ENCODE measurements at regions not wholly inside any gene's neighbourhood (a gene's known extent, or its start where the extent isn't known, plus 50 kb on each side); places are given as distances from the start of the nearest gene placed in this dataset.

DNA sequence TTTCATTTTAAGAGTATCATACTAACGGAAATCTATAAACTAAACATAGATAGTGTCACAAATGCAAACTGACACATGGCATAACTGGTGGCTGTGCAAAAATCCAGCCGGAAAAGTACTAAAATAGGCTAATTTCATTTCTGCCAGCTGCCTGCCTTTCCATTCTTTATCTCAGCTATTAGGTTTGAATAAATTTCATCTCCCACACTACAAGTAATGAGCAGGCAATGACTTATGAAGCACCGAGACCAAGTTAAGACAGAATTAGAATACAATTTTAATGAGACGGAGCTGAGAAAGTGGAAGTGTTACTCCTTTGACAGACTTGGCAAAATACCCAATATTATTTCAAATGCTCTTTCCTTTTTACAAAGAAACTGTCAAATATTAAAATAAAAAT lies 258.8 kb upstream of the ZNF608 start:
- ChIA-PET POLR2A (interaction anchor here (0.6 to 1.1 kb wide), 2 partner anchors 10 to 425 kb away, joined by 3 to 5 read pairs; no protein-coding TSS in a partner anchor), CTCF (no interaction called here)
- no peaks in the 10 kb centered on the region for H3K27me3 ChIP-seq (ENCODE audit: control insufficient read depth, insufficient read depth, low read length)
- DNase-seq (ENCODE audit: low read depth, low spot score), result no peak
- peak overlapping the region; percentile 67; the same call in 1 of the 2 replicates for H3K27ac ChIP-seq (ENCODE audit: low read length)
- H3K9me3 ChIP-seq (ENCODE audit: control insufficient read depth, insufficient read depth, low read depth, low read length), result no peaks in the 10 kb centered on the region
- no peak overlapping the region for H3K4me3 ChIP-seq (ENCODE audit: low read depth in 2 of 2, low read length in 2 of 2)
- BruUV-seq (replicated peaks), result no TSS peak
- no peaks in the 10 kb centered on the region for H3K36me3 ChIP-seq (ENCODE audit: control insufficient read depth, insufficient read depth, low read length)
- intact Hi-C loops (cut with micrococcal nuclease; ENCODE audit: unreplicated experiment) (no loop called here), in situ Hi-C loops (cut with HindIII; ENCODE audit: low pct_unique_long_range_greater_than_20kb, low sequenced_read_pairs) (no loop called here)
- H3K4me1 ChIP-seq (ENCODE audit: control insufficient read depth, insufficient read depth, low read length), result peaks cover 22% of the 10 kb centered on the region; the same call in 1 of the 2 replicates
- ATAC-seq, result no peak
- TF ChIP-seq, protein P1, sequence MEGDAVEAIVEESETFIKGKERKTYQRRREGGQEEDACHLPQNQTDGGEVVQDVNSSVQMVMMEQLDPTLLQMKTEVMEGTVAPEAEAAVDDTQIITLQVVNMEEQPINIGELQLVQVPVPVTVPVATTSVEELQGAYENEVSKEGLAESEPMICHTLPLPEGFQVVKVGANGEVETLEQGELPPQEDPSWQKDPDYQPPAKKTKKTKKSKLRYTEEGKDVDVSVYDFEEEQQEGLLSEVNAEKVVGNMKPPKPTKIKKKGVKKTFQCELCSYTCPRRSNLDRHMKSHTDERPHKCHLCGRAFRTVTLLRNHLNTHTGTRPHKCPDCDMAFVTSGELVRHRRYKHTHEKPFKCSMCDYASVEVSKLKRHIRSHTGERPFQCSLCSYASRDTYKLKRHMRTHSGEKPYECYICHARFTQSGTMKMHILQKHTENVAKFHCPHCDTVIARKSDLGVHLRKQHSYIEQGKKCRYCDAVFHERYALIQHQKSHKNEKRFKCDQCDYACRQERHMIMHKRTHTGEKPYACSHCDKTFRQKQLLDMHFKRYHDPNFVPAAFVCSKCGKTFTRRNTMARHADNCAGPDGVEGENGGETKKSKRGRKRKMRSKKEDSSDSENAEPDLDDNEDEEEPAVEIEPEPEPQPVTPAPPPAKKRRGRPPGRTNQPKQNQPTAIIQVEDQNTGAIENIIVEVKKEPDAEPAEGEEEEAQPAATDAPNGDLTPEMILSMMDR (IDR thresholded peaks at IDR 0.05), result no peak
- TF ChIP-seq POLR2AphosphoS5 (IDR thresholded peaks at IDR 0.05; ENCODE audit: low read depth, low read length) (no peak), TCF7L2 (IDR thresholded peaks at IDR 0.05; ENCODE audit: low read depth, low read length) (no peak), SIN3A (IDR thresholded peaks at IDR 0.05; ENCODE audit: borderline replicate concordance, insufficient read depth, low read depth, low read length) (no peak)
- TF ChIP-seq, protein P2, sequence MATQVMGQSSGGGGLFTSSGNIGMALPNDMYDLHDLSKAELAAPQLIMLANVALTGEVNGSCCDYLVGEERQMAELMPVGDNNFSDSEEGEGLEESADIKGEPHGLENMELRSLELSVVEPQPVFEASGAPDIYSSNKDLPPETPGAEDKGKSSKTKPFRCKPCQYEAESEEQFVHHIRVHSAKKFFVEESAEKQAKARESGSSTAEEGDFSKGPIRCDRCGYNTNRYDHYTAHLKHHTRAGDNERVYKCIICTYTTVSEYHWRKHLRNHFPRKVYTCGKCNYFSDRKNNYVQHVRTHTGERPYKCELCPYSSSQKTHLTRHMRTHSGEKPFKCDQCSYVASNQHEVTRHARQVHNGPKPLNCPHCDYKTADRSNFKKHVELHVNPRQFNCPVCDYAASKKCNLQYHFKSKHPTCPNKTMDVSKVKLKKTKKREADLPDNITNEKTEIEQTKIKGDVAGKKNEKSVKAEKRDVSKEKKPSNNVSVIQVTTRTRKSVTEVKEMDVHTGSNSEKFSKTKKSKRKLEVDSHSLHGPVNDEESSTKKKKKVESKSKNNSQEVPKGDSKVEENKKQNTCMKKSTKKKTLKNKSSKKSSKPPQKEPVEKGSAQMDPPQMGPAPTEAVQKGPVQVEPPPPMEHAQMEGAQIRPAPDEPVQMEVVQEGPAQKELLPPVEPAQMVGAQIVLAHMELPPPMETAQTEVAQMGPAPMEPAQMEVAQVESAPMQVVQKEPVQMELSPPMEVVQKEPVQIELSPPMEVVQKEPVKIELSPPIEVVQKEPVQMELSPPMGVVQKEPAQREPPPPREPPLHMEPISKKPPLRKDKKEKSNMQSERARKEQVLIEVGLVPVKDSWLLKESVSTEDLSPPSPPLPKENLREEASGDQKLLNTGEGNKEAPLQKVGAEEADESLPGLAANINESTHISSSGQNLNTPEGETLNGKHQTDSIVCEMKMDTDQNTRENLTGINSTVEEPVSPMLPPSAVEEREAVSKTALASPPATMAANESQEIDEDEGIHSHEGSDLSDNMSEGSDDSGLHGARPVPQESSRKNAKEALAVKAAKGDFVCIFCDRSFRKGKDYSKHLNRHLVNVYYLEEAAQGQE (IDR thresholded peaks at IDR 0.05; ENCODE audit: insufficient read depth in 1 of 2, low read depth in 2 of 2, low read length in 1 of 2), result no peak

DNA sequence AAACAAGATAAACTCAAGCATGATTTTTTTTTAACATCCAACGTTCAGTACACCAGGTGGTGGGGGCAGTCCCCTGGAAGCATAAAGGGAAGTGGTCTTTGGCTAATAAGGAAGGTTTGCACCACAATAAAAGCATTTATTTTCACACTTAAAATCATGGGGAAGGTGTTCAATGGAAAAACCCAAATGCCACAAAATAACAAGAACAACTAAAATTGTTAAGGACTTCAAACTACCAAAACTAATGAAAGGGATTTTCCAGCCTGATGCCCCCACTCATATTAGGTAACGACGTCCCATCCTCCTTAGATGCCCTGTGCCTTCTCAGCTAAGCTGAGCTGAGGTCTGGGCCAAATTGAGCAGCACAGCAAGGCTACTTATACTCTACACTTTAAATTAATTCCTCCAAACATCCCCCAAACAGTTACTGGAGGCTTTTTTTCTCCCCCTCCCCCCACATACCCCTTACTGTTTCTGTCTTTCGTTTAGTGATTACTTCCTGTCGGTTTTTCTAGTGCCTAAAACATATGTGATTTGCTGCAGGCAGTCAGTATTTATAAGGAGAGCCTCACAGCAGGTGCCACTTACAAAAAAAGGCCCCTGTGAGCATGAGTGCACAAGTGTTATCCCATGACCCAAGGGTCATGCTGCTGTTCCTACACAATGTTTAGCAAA lies 259.7 kb upstream of the ZNF608 start:
- no peaks in the 10 kb centered on the region for H3K9me3 ChIP-seq (ENCODE audit: control insufficient read depth, insufficient read depth, low read depth, low read length)
- ATAC-seq, result peak; percentile 68; the same call in 1 of the 2 replicates
- peaks cover 22% of the 10 kb centered on the region; the same call in 1 of the 2 replicates for H3K4me1 ChIP-seq (ENCODE audit: control insufficient read depth, insufficient read depth, low read length)
- CTCF ChIA-PET, result no interaction called here
- in situ Hi-C loops (cut with HindIII; ENCODE audit: low pct_unique_long_range_greater_than_20kb, low sequenced_read_pairs), result no loop called here
- H3K36me3 ChIP-seq (ENCODE audit: control insufficient read depth, insufficient read depth, low read length), result no peaks in the 10 kb centered on the region
- no peaks in the 10 kb centered on the region for H3K27me3 ChIP-seq (ENCODE audit: control insufficient read depth, insufficient read depth, low read length)
- intact Hi-C loops (cut with micrococcal nuclease; ENCODE audit: unreplicated experiment), result no loop called here
- DNase-seq (ENCODE audit: low read depth, low spot score), result no peak
- TF ChIP-seq SIN3A (IDR thresholded peaks at IDR 0.05; ENCODE audit: borderline replicate concordance, insufficient read depth, low read depth, low read length) (no peak), TCF7L2 (IDR thresholded peaks at IDR 0.05; ENCODE audit: low read depth, low read length) (peak; percentile 68)
- peak overlapping the region; percentile 67 for H3K27ac ChIP-seq (ENCODE audit: low read length)
- H3K4me3 ChIP-seq (ENCODE audit: low read depth in 2 of 2, low read length in 2 of 2), result no peak overlapping the region
- POLR2A ChIA-PET, result no interaction called here
- BruUV-seq (replicated peaks), result no TSS peak

DNA sequence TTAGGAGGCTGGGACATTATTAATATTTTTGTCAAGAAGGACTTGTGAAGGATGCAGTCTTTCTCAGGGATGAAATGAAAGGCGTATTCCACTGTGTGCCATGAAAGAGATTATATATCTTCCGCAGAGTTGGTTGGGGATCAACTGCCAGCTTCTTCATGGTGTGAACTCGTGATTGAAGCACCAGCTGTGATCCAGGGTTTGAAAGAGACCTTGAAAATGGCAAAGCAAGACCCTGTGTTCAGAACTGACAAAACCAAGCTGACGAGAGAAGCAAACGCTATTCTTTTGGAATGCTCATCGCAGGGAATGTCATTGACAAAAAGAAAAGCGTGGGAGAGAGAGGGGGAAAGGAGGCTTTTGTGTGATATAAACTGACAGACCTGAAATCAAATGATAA lies 263.9 kb upstream of the ZNF608 start:
- no TSS peak for BruUV-seq (replicated peaks)
- H3K36me3 ChIP-seq (ENCODE audit: control insufficient read depth, insufficient read depth, low read length), result no peaks in the 10 kb centered on the region
- peak overlapping the region; percentile 34; the same call in 1 of the 2 replicates for H3K27ac ChIP-seq (ENCODE audit: low read length)
- TF ChIP-seq TCF7L2 (IDR thresholded peaks at IDR 0.05; ENCODE audit: low read depth, low read length) (no peak), SIN3A (IDR thresholded peaks at IDR 0.05; ENCODE audit: borderline replicate concordance, insufficient read depth, low read depth, low read length) (no peak), POLR2AphosphoS5 (IDR thresholded peaks at IDR 0.05; ENCODE audit: low read depth, low read length) (no peak)
- TF ChIP-seq, protein P2 (IDR thresholded peaks at IDR 0.05; ENCODE audit: insufficient read depth in 1 of 2, low read depth in 2 of 2, low read length in 1 of 2), result no peak
- TF ChIP-seq, protein P1 (IDR thresholded peaks at IDR 0.05), result no peak
- CTCF ChIA-PET, result no interaction called here
- peaks cover 22% of the 10 kb centered on the region; the same call in 1 of the 2 replicates for H3K4me1 ChIP-seq (ENCODE audit: control insufficient read depth, insufficient read depth, low read length)
- no peak overlapping the region for H3K4me3 ChIP-seq (ENCODE audit: low read depth in 2 of 2, low read length in 2 of 2)
- DNase-seq (ENCODE audit: low read depth, low spot score) (no peak), ATAC-seq (no peak)
- POLR2A ChIA-PET, result no interaction called here
- in situ Hi-C loops (cut with HindIII; ENCODE audit: low pct_unique_long_range_greater_than_20kb, low sequenced_read_pairs), result no loop called here
- H3K27me3 ChIP-seq (ENCODE audit: control insufficient read depth, insufficient read depth, low read length), result no peaks in the 10 kb centered on the region
- H3K9me3 ChIP-seq (ENCODE audit: control insufficient read depth, insufficient read depth, low read depth, low read length), result no peaks in the 10 kb centered on the region
- intact Hi-C loops (cut with micrococcal nuclease; ENCODE audit: unreplicated experiment), result no loop called here
